Testis (tissue), 2 donors: ENCODE measurements at regions not wholly inside any gene's neighbourhood (a gene's known extent, or its start where the extent isn't known, plus 50 kb on each side); places are given as distances from the start of the nearest gene placed in this dataset.
A peak's percentile ranks its signal among the peaks of the same experiment; 100 is the strongest.

Experiments
- DNase-seq: peaks from one replicate; pipeline ENCODE4 v3.0.0-alpha.2; 2019
- H3K27ac ChIP-seq, 2 donors: fragments of 200-600 bp; sonication (generic); one replicate each; pipeline ENCODE4 v1.5.1; 2019
- H3K27me3 ChIP-seq: fragments of 200-600 bp; sonication (generic); one replicate; pipeline ENCODE4 v1.5.1; 2019
- H3K36me3 ChIP-seq: fragments of 200-600 bp; sonication (generic); one replicate; pipeline ENCODE4 v1.5.1; 2017; ENCODE audit warnings: low read depth; ENCODE audit errors: missing control alignments
- H3K4me1 ChIP-seq: fragments of 200-600 bp; sonication (generic); one replicate; pipeline ENCODE4 v1.5.1; 2019
- H3K4me3 ChIP-seq, 2 donors: fragments of 200-600 bp; sonication (generic); one replicate each; pipeline ENCODE4 v1.5.1; 2017 to 2019
- H3K9me3 ChIP-seq: fragments of 200-600 bp; sonication (generic); one replicate; pipeline ENCODE4 v1.5.1; 2017
- CTCF ChIP-seq, 3 experiments: fragments of 450-650 bp in 2 of 3; fragments of 200-600 bp in 1 of 3; sonication (generic) in 1 of 3; IDR thresholded peaks; one replicate each; pipeline ENCODE4 v1.5.1; 2016 to 2019; ENCODE audit warnings: antibody characterized with exemption in 3 of 3, mild to moderate bottlenecking in 2 of 3, moderate library complexity in 1 of 3
- POLR2A ChIP-seq: fragments of 450-650 bp; IDR thresholded peaks from one replicate; pipeline ENCODE4 v1.6.1; 2017; ENCODE audit warnings: antibody characterized with exemption, mild to moderate bottlenecking, moderate library complexity
- WGBS, 2 donors: methylation state at CpG; one replicate each; pipeline ENCODE4 v1.1.5; 2018; 5-methylcytosine and 5-hydroxymethylcytosine counted together
- intact Hi-C: fragments of 100-400 bp; cut with DNase I; formaldehyde crosslinking; loops from one replicate; pipeline ENCODE4 v1.15.1; 2023; ENCODE audit warnings: low total_unique reads

DNA sequence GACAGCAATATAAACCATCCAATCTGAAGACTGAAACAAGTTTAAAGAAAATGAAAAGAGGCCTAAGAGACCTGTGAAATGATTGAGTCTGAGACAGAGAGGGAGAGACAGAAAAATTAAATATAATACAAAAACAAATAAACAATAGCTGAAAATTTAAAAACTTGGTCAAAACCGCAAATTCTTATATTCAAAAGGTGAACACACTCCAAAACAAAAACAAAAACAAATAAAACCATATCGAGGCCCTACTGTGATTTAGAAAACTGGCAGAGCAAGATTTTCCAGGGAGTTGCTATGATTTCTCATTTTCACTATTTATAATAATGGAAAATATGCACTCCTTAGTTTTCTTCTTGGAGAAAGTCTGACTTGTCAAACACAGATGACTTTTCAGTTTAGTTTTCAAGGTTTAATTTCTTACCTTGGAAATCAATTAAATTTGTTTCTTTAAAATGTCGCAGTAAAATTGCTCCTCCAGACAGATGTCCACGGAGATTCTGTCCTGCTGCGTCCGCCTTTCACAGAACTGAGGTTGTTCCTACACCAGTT lies 1420.3 kb downstream of the UQCRFS1 start:
- WGBS, 2 donors, result 7% methylated on average over 6 of the region's 6 CpGs
- H3K27ac ChIP-seq, result peak overlapping the region; percentile 81 to 91
- TF ChIP-seq POLR2A, result no peak
- TF ChIP-seq CTCF (IDR thresholded peaks at IDR 0.05), result no peak
- H3K9me3 ChIP-seq, result no peaks in the 10 kb centered on the region
- peaks cover 9% of the 10 kb centered on the region for H3K4me1 ChIP-seq
- H3K4me3 ChIP-seq, result peak overlapping the region; percentile 69 to 92
- intact Hi-C loops, result no loop called here
- H3K36me3 ChIP-seq, result no peaks in the 10 kb centered on the region
- no peak for DNase-seq
- H3K27me3 ChIP-seq, result no peaks in the 10 kb centered on the region

DNA sequence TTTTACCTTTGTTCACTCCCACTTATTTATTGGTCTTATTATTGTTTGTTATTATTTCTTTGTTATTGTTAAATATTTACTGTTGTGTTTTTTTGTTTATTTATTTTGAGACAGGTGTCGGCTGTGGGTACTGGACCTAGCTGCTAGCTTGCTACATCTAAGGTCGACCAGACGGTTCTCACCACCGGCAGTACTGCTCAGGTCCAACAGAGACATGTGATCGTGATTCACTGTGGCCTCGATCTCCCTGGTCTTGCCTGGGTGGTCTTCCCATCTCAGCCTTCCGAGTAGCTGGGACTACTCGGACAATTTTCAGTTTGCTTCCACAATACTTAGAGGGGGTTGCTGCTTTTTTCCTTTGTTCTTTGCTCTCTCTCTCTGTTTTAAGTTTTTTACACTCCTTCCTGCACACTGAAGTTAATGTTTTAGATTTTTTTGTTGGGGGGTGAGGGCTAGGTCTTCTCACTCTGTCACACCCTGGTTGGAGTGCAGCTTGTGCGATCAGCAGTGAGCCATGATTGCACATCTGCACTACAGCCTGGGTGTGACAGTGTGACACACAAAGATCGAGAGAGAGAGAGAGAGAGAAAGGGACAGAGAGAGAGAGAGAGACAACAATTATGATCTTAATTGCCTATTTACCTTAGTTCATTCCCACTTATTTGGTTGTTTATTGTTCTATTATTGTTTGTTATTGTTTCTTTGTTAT lies 1432.4 kb downstream of the UQCRFS1 start:
- intact Hi-C loops, result no loop called here
- Histone ChIP-seq H3K9me3 (no peaks in the 10 kb centered on the region), H3K27me3 (no peaks in the 10 kb centered on the region), H3K4me3 (no peak overlapping the region), H3K27ac (no peak overlapping the region), H3K36me3 (no peaks in the 10 kb centered on the region), H3K4me1 (no peaks in the 10 kb centered on the region)
- DNase-seq, result no peak
- TF ChIP-seq CTCF (IDR thresholded peaks at IDR 0.05) (no peak), POLR2A (no peak)
- WGBS, 2 donors, result 74 to 85% methylated on average over 10 of the region's 10 CpGs

GRCh38 chr19:27779954-27780353 lies 1433.0 kb downstream of the UQCRFS1 start:
- H3K36me3 ChIP-seq, result no peaks in the 10 kb centered on the region
- DNase-seq, result no peak
- no peaks in the 10 kb centered on the region for H3K4me1 ChIP-seq
- no peaks in the 10 kb centered on the region for H3K27me3 ChIP-seq
- TF ChIP-seq POLR2A (no peak), CTCF (IDR thresholded peaks at IDR 0.05) (no peak)
- H3K9me3 ChIP-seq, result no peaks in the 10 kb centered on the region
- H3K4me3 ChIP-seq, result no peak overlapping the region
- WGBS, 2 donors, result 83 to 86% methylated on average over 1 of the region's 1 CpG
- H3K27ac ChIP-seq, result no peak overlapping the region
- intact Hi-C loops, result no loop called here

DNA sequence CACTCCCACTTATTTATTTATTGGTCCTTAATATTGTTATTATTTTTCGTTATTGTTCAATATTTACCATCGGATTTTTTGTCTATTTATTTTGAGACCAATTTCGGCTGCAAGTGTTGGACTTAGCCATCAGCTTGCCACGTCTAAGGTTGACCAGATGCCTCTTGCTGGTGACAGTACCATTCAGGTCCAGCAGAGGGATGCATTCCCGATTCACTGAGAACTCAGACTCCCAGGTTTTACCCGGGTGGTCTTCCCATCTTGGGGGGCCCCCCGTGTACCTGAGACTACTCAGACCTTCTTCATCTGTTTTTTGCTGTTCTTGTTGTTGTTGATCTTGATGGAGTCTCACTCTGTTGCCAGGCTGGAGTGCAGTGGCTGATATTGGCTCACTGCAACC lies 1435.2 kb downstream of the UQCRFS1 start:
- no peaks in the 10 kb centered on the region for H3K9me3 ChIP-seq
- H3K27me3 ChIP-seq, result no peaks in the 10 kb centered on the region
- no peak for DNase-seq
- no peak overlapping the region for H3K4me3 ChIP-seq
- no peak overlapping the region for H3K27ac ChIP-seq
- WGBS, 2 donors, result 66 to 81% methylated on average over 7 of the region's 7 CpGs
- TF ChIP-seq CTCF (IDR thresholded peaks at IDR 0.05) (no peak), POLR2A (no peak)
- intact Hi-C loops, result no loop called here
- no peaks in the 10 kb centered on the region for H3K36me3 ChIP-seq
- no peaks in the 10 kb centered on the region for H3K4me1 ChIP-seq

- Histone ChIP-seq H3K36me3 (no peaks in the 10 kb centered on the region), H3K27me3 (no peaks in the 10 kb centered on the region), H3K4me3 (no peak overlapping the region), H3K4me1 (no peaks in the 10 kb centered on the region), H3K27ac (no peak overlapping the region), H3K9me3 (no peaks in the 10 kb centered on the region)
- intact Hi-C loops, result no loop called here
- 83 to 97% methylated on average over 7 of the region's 7 CpGs for WGBS, 2 donors
- no peak for DNase-seq
- TF ChIP-seq POLR2A (no peak), CTCF (IDR thresholded peaks at IDR 0.05) (no peak)
Measured at GRCh38 chr19:27777242-27777641, 1435.7 kb downstream of the UQCRFS1 start.
